TTC549 (cell line): ENCODE measurements at regions not wholly inside any gene's neighbourhood (a gene's known extent, or its start where the extent isn't known, plus 50 kb on each side); places are given as distances from the start of the nearest gene placed in this dataset.
A peak's percentile ranks its signal among the peaks of the same experiment; 100 is the strongest.
"Not testable (repeated sequence)": the region's sequence is repeated elsewhere in the genome, so short reads cannot be mapped to it uniquely, and the experiment has no call there.

Experiments
- FAIRE-seq: peaks from 2 replicates; lab custom pipeline; 2012; peaks lifted over from hg19 to GRCh38; lab: Jason Lieb, UNC

DNA sequence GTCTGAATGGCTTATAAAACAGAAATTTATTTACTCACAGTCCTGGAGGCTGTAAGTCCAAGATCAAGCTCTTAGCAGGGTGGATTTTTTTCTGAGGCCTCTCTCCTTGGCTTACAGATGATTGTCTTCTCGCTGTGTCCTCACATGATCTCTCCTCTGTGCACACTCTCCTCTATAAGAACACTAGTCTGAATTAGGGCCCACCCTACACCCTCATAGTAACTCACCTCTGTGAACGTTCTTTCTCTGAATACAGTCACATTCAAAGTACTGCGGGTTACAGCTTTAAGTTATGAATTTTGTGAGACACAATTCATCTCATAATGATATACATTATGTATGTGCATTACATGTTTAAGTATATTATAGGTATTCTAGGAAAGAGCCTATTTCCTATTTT, 135.7 kb upstream of the ATXN7L3B start:
- no peak for FAIRE-seq

DNA sequence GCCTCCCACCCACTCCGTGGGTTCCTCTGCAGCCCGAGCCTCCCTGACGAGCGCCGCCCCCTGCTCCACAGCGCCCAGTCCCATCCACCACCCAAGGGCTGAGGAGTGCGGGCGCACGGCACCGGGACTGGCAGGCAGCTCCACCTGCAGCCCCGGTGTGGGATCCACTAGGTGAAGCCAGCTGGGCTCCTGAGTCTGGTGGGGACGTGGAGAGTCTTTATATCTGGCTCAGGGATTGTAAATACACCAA, 134.5 kb upstream of the ATXN7L3B start:
- not testable (repeated sequence) for FAIRE-seq

DNA sequence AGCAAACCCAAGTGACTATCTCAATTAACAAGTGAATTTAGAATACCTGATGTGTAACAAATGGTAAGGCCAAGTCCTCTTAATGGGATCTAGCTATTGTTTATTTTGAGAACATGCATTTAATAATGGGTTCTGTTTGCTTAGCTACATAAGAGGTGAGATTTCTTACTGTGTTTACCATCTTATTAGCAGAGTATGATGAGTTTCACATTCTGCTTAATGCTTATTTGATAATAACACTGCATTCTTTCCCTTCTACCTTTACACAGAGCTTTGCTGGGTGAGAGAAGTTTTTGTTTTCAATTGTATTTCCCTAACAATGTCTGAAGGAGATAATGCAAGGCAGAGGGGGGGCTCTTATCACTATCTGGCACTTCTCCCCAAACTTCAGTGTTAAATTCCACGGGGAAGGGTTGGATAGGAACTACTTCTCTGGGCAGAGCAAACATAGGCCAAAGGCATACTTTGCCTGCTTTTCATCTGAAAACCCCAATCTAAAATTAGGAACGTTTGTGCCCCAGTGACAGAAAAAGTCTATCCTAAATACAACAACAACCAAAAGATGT, 129.0 kb upstream of the ATXN7L3B start:
- FAIRE-seq: no peak

DNA sequence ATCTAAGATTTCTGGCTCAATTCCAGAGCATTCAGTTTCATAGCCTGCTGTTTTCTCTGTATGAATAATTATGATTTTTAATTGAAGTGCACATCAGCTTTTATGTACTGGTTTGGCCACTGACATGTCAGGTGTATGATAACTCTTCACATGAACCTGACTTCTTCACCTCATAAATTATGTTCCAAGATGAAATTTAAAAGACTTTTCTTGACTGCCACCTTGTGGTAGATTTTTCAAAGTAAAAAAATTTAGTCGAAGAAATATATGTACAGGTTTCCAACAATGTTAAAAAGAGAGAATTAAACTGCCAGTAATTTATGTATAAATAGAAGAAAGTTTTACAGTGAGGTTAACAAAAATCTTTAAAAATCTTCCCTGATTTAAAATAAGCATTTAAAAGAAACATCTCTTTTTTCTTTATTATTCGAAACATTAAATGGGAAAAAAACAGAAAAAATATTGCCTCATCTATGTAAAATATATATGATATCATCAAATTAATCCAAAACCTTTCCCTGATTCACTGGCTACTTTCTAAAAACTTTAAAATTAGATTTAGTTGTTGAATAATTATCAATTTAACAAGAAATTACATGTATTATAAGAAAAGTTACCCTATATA, 124.9 kb upstream of the ATXN7L3B start:
- FAIRE-seq: peak; percentile 87

- peak; percentile 84 for FAIRE-seq
These were observed 122.0 kb upstream of the ATXN7L3B start for GRCh38 chr12:74415633-74416032.

- no peak for FAIRE-seq
These were observed 119.1 kb upstream of the ATXN7L3B start for GRCh38 chr12:74418573-74418972.

DNA sequence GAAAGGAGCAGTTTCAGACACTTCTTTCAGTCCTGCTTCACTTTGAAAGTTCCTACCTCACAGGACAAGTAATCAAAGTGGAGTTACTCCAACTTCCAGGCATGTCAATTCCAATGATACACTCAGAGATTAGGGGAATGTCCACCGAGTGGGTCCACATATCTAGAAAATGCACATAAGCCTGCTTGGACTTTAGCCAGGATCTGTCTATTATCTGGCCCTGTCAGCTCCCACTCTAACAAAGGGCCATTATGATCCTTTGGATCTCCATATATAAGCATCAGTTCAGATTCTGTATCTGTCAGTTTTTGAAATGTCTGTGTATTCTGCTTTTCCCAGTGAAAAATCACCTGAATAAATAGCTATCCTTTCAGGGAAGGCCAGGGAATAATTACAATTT, 112.9 kb upstream of the ATXN7L3B start:
- FAIRE-seq: no peak

- no peak for FAIRE-seq
These were observed 111.5 kb upstream of the ATXN7L3B start for GRCh38 chr12:74426091-74426490.

GRCh38 chr12:74429535-74429934, 108.1 kb upstream of the ATXN7L3B start:
- no peak for FAIRE-seq

DNA sequence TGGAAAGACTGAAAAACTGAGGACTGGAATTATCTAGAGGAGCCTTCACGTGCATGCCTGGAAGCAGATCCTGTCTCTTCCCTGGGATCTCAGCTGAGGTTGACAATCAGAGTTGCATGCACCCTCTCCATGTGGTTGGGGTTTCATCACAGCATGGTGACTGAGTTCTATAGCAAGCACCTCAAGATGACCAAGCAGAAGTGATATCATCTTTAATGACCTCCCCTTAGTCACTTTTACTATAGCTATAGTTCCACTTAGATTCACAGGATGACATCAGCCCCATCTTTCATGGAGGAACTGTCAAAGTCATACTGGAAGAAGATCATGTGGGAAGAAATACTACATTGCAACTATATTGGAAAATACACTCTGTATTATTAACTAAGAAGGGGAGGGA, 105.8 kb upstream of the ATXN7L3B start:
- FAIRE-seq: no peak

- FAIRE-seq: no peak
These were observed 97.2 kb upstream of the ATXN7L3B start for GRCh38 chr12:74440469-74440868.

- no peak for FAIRE-seq
These were observed 95.8 kb upstream of the ATXN7L3B start for GRCh38 chr12:74441872-74442271.

- FAIRE-seq: no peak
These were observed 91.2 kb upstream of the ATXN7L3B start for GRCh38 chr12:74446466-74446865.

DNA sequence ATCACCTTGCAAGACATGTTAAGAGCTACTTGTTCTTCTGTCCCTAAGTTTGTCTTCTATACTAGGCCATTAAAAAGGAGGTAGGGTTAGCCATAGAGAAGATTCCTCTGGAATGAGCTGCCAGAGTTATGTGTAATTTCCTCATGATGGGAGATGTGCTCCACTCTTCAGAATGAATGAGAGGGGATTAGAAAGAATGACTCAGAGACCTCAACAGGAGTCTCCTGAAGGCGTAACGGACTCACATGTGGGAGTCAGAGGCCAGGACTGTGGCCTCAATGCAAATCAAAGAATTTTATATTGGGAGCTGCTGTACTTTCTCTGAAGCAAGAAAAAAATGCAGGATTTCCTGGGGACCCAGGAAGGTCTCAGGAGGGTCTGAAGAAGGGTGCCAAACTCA, 87.8 kb upstream of the ATXN7L3B start:
- FAIRE-seq: no peak

- no peak for FAIRE-seq
These were observed 83.5 kb upstream of the ATXN7L3B start for GRCh38 chr12:74454109-74454508.

DNA sequence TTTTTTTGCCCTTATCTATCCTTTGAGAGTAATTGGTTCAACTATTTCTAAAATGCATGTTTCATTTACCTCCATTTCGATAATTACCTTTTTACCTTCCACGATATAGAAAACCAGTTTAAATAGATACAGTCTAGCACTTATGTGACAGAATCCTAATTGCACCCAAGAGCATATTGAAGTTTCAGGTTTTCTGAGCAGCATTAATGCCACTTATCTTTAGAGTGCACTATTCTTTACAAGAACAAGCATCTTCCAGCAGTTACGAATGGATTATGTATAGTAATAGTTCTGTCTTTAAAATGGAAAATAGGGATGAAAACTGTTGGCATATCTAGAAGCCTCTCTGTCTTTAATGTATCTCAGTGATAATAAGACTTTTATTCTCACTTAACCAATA, 82.2 kb upstream of the ATXN7L3B start:
- no peak for FAIRE-seq

DNA sequence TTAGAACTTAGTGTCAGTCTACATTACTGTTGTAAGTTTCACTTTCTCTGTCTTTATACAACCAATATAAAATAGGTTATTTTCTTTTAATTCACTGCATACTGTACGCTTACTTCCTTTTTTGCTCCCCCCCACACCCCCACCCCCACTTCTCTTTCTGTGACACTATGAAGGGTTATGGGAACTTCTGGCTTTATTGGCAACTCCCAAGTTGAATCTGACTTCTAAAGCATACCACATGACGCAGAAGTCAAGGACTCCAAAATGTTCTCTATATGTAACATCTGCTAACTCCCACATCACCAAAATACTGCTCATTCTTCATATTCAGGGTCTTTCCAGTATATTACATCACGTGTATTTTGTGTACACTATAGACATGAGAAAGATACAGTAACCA, 81.2 kb upstream of the ATXN7L3B start:
- FAIRE-seq: no peak

DNA sequence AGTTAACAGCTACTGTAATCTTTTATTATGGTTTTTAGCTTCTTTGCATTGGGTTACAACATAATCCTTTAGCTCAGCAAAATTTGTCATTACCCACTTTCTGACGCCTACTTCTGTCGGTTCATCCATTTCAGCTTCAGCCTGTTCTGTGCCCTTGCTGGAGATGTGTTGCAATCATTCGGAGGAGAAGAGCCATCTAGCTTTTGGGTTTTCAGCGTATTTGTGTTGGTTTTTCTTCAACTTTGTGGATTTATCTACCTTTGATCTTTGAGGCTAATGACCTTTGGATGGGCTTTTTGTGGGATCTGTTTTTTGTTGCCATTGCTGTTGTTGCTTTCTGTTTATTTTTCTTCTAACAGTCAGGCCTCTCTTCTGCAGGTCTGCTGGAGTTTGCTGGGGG, 69.2 kb upstream of the ATXN7L3B start:
- FAIRE-seq: no peak

DNA sequence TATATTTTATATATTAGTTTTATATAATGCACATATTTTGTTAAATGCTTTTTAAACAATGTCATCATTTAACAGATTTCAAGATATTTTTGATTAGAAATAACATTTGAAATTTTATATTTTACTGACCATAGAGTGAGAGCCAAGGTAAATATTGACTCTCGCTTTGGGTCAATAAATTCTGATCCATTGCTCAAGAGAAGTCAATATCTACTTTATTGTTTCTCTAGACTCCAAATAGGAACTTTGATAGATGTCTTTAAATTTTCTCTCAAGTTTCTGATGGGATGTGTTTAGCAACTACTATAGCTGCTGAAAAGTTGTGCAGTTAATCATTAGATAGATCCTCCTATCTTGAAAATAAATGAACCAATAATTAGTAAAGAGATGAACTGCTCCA, 61.4 kb upstream of the ATXN7L3B start:
- no peak for FAIRE-seq

- FAIRE-seq: no peak
These were observed 56.6 kb upstream of the ATXN7L3B start for GRCh38 chr12:74481078-74481477.

GRCh38 chr12:74482115-74482514, 55.5 kb upstream of the ATXN7L3B start:
- no peak for FAIRE-seq

- no peak for FAIRE-seq
These were observed 54.6 kb upstream of the ATXN7L3B start for GRCh38 chr12:74483057-74483456.
